WTC11 (cell line): ENCODE measurements at regions not wholly inside any gene's neighbourhood (a gene's known extent, or its start where the extent isn't known, plus 50 kb on each side); places are given as distances from the start of the nearest gene placed in this dataset.

Experiments
- ATAC-seq: fragments of 200-7000 bp; cut with Tn5 transposase; 2 replicates; pipeline ENCODE4 v1.10.0; 2021; ENCODE audit warnings: mild to moderate bottlenecking, moderate library complexity
- CTCF ChIA-PET: fragments of 300-600 bp; sonication (Branson Sonifier 250); formaldehyde crosslinking; loops from one replicate; lab custom pipeline; 2021; ENCODE audit warnings: antibody characterized with exemption; lab: Charles Lee
- POLR2A ChIA-PET: fragments of 350-600 bp; sonication (Branson Sonifier 250); formaldehyde crosslinking; loops from one replicate; lab custom pipeline; 2021; ENCODE audit warnings: antibody characterized with exemption; lab: Charles Lee
- DNase-seq: peaks from one replicate; pipeline ENCODE4 v3.0.0; 2021; ENCODE audit warnings: low spot score
- H3K27ac Mint-ChIP-seq: 2 replicates; pipeline ENCODE4 v1.8.0; 2021; ENCODE audit warnings: mixed read lengths
- H3K27me3 Mint-ChIP-seq: 2 replicates; pipeline ENCODE4 v1.8.0; 2021; ENCODE audit warnings: low read depth, mild to moderate bottlenecking, moderate library complexity, mixed read lengths
- H3K36me3 Mint-ChIP-seq: 2 replicates; pipeline ENCODE4 v1.8.0; 2021; ENCODE audit warnings: mixed read lengths
- H3K4me1 Mint-ChIP-seq: 2 replicates; pipeline ENCODE4 v1.8.0; 2022; ENCODE audit warnings: mixed read lengths
- H3K4me3 Mint-ChIP-seq: 2 replicates; pipeline ENCODE4 v1.8.0; 2021; ENCODE audit warnings: mild to moderate bottlenecking, moderate library complexity, mixed read lengths
- H3K9me3 Mint-ChIP-seq: 2 replicates; pipeline ENCODE4 v1.8.0; 2021; ENCODE audit warnings: mixed read lengths
- ESRRA ChIP-seq: sonication (generic); formaldehyde crosslinking; IDR thresholded peaks from 2 replicates; pipeline ENCODE4 v1.8.1; 2022; ENCODE audit warnings: mild to moderate bottlenecking, missing genetic modification reagents, borderline replicate concordance
- FOXP1 ChIP-seq: sonication (generic); formaldehyde crosslinking; IDR thresholded peaks from 2 replicates; pipeline ENCODE4 v1.8.0; 2022; ENCODE audit warnings: missing genetic modification reagents, mild to moderate bottlenecking, moderate library complexity, borderline replicate concordance
- JUN ChIP-seq: sonication (generic); formaldehyde crosslinking; IDR thresholded peaks from 2 replicates; pipeline ENCODE4 v1.8.0; 2023; ENCODE audit warnings: mild to moderate bottlenecking, missing genetic modification reagents
- KAT7 ChIP-seq: sonication (generic); formaldehyde crosslinking; IDR thresholded peaks from 2 replicates; pipeline ENCODE4 v1.8.1; 2023; ENCODE audit warnings: missing genetic modification reagents, mild to moderate bottlenecking, borderline replicate concordance
- NR1H2 ChIP-seq: sonication (generic); formaldehyde crosslinking; IDR thresholded peaks from 2 replicates; pipeline ENCODE4 v1.9.0; 2021; ENCODE audit warnings: mild to moderate bottlenecking, moderate library complexity, missing genetic modification reagents
- SP1 ChIP-seq: sonication (generic); formaldehyde crosslinking; conservative IDR thresholded peaks from 2 replicates; pipeline ENCODE4 v1.8.1; 2022; ENCODE audit warnings: missing genetic modification reagents
- TEAD1 ChIP-seq: sonication (generic); formaldehyde crosslinking; IDR thresholded peaks from 2 replicates; pipeline ENCODE4 v1.8.0; 2022; ENCODE audit warnings: mild to moderate bottlenecking, missing genetic modification reagents
- TEAD4 ChIP-seq: sonication (generic); formaldehyde crosslinking; IDR thresholded peaks from 2 replicates; pipeline ENCODE4 v1.8.0; 2022; ENCODE audit warnings: mild to moderate bottlenecking, missing genetic modification reagents
- ZNF121 ChIP-seq: sonication (generic); formaldehyde crosslinking; IDR thresholded peaks from 2 replicates; pipeline ENCODE4 v1.8.0; 2023; ENCODE audit warnings: missing genetic modification reagents
- ZNF138 ChIP-seq: sonication (generic); formaldehyde crosslinking; conservative IDR thresholded peaks from 2 replicates; pipeline ENCODE4 v1.8.1; 2022; ENCODE audit warnings: mild to moderate bottlenecking, moderate library complexity, missing genetic modification reagents
- ZNF219 ChIP-seq: sonication (generic); formaldehyde crosslinking; IDR thresholded peaks from 2 replicates; pipeline ENCODE4 v1.8.0; 2023; ENCODE audit warnings: missing genetic modification reagents, mild to moderate bottlenecking, borderline replicate concordance
- ZNF317 ChIP-seq: sonication (generic); formaldehyde crosslinking; IDR thresholded peaks from 2 replicates; pipeline ENCODE4 v1.8.1; 2023; ENCODE audit warnings: low read depth, mild to moderate bottlenecking, moderate library complexity, missing genetic modification reagents, borderline replicate concordance
- ZNF423 ChIP-seq: fragments of 250-450 bp; sonication (Bioruptor Pico); IDR thresholded peaks from 2 replicates; pipeline ENCODE4 v2.1.2; 2022; ENCODE audit warnings: mild to moderate bottlenecking, moderate library complexity
- TF ChIP-seq, protein P1 (sequence below): sonication (generic); formaldehyde crosslinking; IDR thresholded peaks from 2 replicates; pipeline ENCODE4 v1.8.1; 2022; ENCODE audit warnings: mild to moderate bottlenecking, moderate library complexity, missing genetic modification reagents
- TF ChIP-seq, protein P2 (sequence below): sonication (generic); formaldehyde crosslinking; IDR thresholded peaks from 2 replicates; pipeline ENCODE4 v1.8.0; 2022; ENCODE audit warnings: mild to moderate bottlenecking, missing genetic modification reagents
- TF ChIP-seq, protein P3 (sequence below): fragments of 250-450 bp; sonication (Bioruptor Pico); IDR thresholded peaks from 2 replicates; pipeline ENCODE4 v1.8.0; 2021; ENCODE audit warnings: mild to moderate bottlenecking
- TF ChIP-seq, protein P4 (sequence below): fragments of 250-450 bp; sonication (Bioruptor Pico); IDR thresholded peaks from 2 replicates; pipeline ENCODE4 v1.9.0; 2021; ENCODE audit warnings: moderate library complexity, mild to moderate bottlenecking, inconsistent platforms, borderline replicate concordance

DNA sequence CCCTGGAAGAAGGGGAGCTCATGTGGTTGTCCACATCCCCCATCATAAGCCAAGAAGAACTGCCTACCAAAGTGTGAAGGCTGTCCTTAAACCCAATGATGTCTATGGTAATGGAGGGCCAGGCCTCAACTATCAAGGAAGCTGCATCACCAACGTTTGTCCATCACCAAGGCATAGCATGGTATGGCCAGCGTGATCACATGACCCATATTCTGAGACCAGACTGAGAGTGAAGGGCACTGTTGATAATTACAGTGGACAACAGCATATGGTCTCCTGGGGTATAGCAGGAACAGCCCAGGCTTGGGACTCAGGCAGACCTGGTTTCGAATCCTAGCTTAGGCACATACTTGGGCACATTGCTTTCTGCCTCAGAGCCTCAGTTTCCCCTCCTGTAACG, 218.2 kb upstream of the RREB1 start:
- ChIA-PET CTCF (no interaction called here), POLR2A (interaction anchor here (0.6 kb wide), 1 partner anchor 1019 kb away, joined by 4 read pairs; no protein-coding TSS in a partner anchor)
- H3K4me3 Mint-ChIP-seq, result no peak overlapping the region
- DNase-seq (no peak), ATAC-seq (no peak)
- no peaks in the 10 kb centered on the region for H3K9me3 Mint-ChIP-seq
- H3K27ac Mint-ChIP-seq, result no peak overlapping the region
- peaks cover 42% of the 10 kb centered on the region for H3K4me1 Mint-ChIP-seq
- H3K36me3 Mint-ChIP-seq, result no peaks in the 10 kb centered on the region
- no peak for TF ChIP-seq ZNF138 (CRISPR knock-in tag)
- TF ChIP-seq ZNF219 (CRISPR knock-in tag), result no peak
- TF ChIP-seq, protein P1, sequence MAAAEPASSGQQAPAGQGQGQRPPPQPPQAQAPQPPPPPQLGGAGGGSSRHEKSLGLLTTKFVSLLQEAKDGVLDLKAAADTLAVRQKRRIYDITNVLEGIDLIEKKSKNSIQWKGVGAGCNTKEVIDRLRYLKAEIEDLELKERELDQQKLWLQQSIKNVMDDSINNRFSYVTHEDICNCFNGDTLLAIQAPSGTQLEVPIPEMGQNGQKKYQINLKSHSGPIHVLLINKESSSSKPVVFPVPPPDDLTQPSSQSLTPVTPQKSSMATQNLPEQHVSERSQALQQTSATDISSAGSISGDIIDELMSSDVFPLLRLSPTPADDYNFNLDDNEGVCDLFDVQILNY (CRISPR knock-in tag), result no peak
- no peaks in the 10 kb centered on the region for H3K27me3 Mint-ChIP-seq

DNA sequence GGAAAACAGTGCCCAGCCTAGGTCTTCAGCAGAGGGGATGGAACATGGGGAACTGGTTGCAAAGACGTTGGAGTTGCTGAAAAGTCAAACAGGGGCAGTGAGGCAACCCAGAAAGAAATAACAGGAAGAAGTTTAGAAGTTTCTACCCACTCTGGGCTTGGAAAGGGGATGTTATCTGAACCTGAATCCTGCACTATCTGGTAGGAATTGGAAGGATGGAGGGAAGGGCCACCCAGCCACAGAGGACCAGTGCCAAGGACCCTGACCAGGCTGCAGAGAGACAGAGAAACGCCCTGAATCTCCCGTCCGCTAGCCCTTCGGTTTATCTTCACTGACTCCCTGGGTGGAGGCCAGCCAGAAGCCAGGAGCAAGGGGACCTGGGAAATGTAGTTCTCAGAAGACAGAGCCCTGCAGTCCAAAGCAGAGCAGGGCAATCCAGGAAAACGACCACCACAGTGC, 217.3 kb upstream of the RREB1 start:
- Mint-ChIP-seq H3K9me3 (no peaks in the 10 kb centered on the region), H3K27me3 (no peaks in the 10 kb centered on the region), H3K4me1 (peaks cover 40% of the 10 kb centered on the region), H3K36me3 (no peaks in the 10 kb centered on the region), H3K4me3 (peak overlapping the region; percentile 27; the same call in 1 of the 2 replicates)
- POLR2A ChIA-PET, result no interaction called here
- ATAC-seq (peak; percentile 92), DNase-seq (peak; percentile 47)
- TF ChIP-seq, protein P1 (CRISPR knock-in tag), result no peak
- 0 out of 2 replicates have a peak, but pooled peaks have one; percentile 4 for TF ChIP-seq ZNF121
- TF ChIP-seq, all 79 proteins: peak for 1
- H3K27ac Mint-ChIP-seq, result no peak overlapping the region
- CTCF ChIA-PET, result interaction anchor here (2.1 kb wide), 1 partner anchor 9 kb away, joined by 5 read pairs; no protein-coding TSS in a partner anchor

DNA sequence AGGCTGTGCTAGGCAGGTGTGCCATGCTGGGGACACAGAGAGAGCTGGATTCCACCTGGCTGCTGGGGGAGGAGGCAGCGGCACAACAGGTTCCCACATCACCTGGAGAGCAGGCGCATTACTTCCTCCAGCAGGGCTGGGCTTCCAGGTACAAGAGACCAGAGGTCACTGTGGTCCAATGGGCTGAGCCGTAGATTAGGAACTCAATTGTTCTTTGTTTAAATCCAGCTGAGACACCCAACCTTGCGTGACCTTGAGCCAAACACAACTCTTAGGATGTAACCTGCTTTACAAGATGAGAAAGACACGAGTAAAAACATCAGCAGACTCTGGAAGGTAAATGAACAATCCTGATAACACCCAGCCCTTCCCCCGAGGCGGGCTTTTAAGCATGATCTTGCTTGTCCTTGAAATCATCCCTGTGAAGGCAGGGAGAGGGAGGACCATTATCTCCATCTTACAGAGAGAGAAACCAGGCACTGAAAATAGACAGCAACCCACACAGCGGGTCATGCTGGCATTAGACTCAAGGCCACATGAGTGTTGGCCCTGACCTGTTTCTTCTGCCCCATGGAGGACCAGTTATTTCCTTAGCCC, 216.5 kb upstream of the RREB1 start:
- Mint-ChIP-seq H3K27me3 (no peaks in the 10 kb centered on the region), H3K36me3 (no peaks in the 10 kb centered on the region), H3K4me3 (no peak overlapping the region), H3K27ac (peak overlapping the region; percentile 63; the same call in 1 of the 2 replicates), H3K4me1 (peaks cover 35% of the 10 kb centered on the region), H3K9me3 (peaks cover 4% of the 10 kb centered on the region)
- peak; percentile 71 for ATAC-seq
- ChIA-PET CTCF (interaction anchor here (1.4 to 2.1 kb wide), 2 partner anchors 10 to 132 kb away, joined by 3 to 5 read pairs; no protein-coding TSS in a partner anchor), POLR2A (no interaction called here)
- TF ChIP-seq ZNF317 (CRISPR knock-in tag), result no peak
- 0 out of 2 replicates have a peak, but pooled peaks have one; percentile 24 for TF ChIP-seq ZNF121
- peak; percentile 36; the same call in 1 of the 2 replicates for TF ChIP-seq ZNF423 (CRISPR knock-in tag)
- TF ChIP-seq KAT7 (CRISPR knock-in tag), result no peak
- no peak for TF ChIP-seq FOXP1 (CRISPR knock-in tag)
- TF ChIP-seq TEAD4 (CRISPR knock-in tag), result no peak
- TF ChIP-seq, protein P2, sequence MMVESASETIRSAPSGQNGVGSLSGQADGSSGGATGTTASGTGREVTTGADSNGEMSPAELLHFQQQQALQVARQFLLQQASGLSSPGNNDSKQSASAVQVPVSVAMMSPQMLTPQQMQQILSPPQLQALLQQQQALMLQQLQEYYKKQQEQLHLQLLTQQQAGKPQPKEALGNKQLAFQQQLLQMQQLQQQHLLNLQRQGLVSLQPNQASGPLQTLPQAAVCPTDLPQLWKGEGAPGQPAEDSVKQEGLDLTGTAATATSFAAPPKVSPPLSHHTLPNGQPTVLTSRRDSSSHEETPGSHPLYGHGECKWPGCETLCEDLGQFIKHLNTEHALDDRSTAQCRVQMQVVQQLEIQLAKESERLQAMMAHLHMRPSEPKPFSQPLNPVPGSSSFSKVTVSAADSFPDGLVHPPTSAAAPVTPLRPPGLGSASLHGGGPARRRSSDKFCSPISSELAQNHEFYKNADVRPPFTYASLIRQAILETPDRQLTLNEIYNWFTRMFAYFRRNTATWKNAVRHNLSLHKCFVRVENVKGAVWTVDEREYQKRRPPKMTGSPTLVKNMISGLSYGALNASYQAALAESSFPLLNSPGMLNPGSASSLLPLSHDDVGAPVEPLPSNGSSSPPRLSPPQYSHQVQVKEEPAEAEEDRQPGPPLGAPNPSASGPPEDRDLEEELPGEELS (CRISPR knock-in tag), result no peak
- TF ChIP-seq TEAD1 (CRISPR knock-in tag), result no peak
- peak; percentile 81; the same call in 1 of the 2 replicates for TF ChIP-seq ESRRA (CRISPR knock-in tag)
- DNase-seq, result peak; percentile 31

DNA sequence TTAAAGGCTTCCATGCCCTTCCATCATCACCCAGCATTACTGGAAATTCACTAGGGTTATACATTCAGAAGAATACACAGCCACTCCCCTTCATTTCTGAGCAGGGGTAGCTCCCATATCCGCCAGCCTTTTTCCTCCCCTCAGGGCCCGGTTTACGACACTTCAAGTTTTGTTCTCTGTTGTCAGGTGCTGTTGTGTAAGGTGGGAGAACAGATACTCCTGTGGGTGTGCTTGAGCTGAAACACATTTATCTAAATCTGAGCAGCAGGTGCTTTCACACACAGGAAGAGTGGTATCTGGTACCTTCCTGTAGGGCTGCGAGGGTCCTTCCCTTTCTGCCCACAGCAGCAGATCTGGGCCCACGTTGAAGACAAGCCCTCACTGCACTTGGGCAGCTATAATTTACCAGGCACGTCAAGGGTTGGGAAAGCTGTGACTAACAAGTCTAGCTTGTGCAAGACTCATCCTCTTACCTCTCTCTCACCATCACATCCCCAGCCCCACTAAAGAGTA, 215.8 kb upstream of the RREB1 start:
- TF ChIP-seq, protein P3, sequence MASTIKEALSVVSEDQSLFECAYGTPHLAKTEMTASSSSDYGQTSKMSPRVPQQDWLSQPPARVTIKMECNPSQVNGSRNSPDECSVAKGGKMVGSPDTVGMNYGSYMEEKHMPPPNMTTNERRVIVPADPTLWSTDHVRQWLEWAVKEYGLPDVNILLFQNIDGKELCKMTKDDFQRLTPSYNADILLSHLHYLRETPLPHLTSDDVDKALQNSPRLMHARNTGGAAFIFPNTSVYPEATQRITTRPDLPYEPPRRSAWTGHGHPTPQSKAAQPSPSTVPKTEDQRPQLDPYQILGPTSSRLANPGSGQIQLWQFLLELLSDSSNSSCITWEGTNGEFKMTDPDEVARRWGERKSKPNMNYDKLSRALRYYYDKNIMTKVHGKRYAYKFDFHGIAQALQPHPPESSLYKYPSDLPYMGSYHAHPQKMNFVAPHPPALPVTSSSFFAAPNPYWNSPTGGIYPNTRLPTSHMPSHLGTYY (CRISPR knock-in tag), result no peak
- no peak for TF ChIP-seq JUN (CRISPR knock-in tag)
- TF ChIP-seq FOXP1 (CRISPR knock-in tag), result no peak
- TF ChIP-seq, protein P4, sequence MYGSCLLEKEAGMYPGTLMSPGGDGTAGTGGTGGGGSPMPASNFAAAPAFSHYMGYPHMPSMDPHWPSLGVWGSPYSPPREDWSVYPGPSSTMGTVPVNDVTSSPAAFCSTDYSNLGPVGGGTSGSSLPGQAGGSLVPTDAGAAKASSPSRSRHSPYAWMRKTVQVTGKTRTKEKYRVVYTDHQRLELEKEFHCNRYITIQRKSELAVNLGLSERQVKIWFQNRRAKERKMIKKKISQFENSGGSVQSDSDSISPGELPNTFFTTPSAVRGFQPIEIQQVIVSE (CRISPR knock-in tag), result no peak
- TF ChIP-seq, protein P2 (CRISPR knock-in tag), result no peak
- TF ChIP-seq NR1H2 (CRISPR knock-in tag), result no peak
- TF ChIP-seq SP1 (CRISPR knock-in tag), result no peak
- peaks cover 27% of the 10 kb centered on the region for H3K4me1 Mint-ChIP-seq
- DNase-seq, result no peak
- H3K4me3 Mint-ChIP-seq, result no peak overlapping the region
- H3K36me3 Mint-ChIP-seq, result no peaks in the 10 kb centered on the region
- no peak for ATAC-seq
- no peak overlapping the region for H3K27ac Mint-ChIP-seq
- CTCF ChIA-PET, result interaction anchor here (1.4 to 2.1 kb wide), 2 partner anchors 10 to 133 kb away, joined by 3 to 5 read pairs; no protein-coding TSS in a partner anchor
- no peaks in the 10 kb centered on the region for H3K27me3 Mint-ChIP-seq
- POLR2A ChIA-PET, result no interaction called here
- H3K9me3 Mint-ChIP-seq, result peaks cover 4% of the 10 kb centered on the region
